Mucosa of gallbladder (tissue), 1 donor: ENCODE measurements at regions not wholly inside any gene's neighbourhood (a gene's known extent, or its start where the extent isn't known, plus 50 kb on each side); places are given as distances from the start of the nearest gene placed in this dataset.
"Not testable (repeated sequence)": the region's sequence is repeated elsewhere in the genome, so short reads cannot be mapped to it uniquely, and the experiment has no call there.

Experiments
- DNase-seq: peaks from one replicate; pipeline ENCODE4 v3.0.0-alpha.2; 2020; ENCODE audit warnings: low spot score
- donor health status: DM: no; HTN: no; CAD: no.

DNA sequence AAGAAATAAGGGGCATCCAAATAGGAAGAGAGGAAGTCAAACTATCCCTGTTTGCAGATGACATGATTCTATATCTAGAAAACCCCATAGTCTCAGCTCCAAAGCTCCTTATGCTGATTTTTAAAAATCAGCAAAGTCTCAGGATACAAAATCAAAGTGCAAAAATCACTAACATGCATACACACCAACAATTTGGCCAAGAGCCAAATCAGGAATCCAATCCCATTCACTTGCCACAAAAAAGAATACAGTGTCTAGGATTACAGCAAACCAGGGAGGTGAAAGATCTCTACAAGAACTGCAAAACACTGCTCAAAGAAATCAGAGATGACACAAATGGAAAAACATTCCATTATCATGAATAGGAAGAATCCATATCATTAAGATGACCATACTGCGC lies 155.8 kb upstream of the ARHGAP42 start:
- DNase-seq: not testable (repeated sequence)

DNA sequence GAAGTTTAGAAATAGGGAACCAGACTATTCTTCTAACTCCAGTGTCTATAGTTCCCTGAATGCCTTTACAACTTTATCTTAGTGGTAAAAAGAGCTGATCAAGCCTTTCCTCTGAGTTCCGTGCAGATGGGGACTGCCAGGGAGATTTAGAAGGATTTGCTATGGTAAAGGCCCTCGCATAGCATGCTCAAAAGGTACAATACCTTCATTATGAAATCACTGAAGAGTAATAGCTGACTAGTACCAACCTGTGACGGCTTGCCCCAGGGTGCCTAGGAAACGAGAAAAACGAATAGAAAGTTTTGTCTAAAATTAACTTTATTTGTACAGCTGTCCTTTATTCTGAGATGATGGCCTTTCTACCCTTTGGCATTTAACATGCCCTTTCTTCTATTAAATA lies 150.1 kb upstream of the ARHGAP42 start:
- DNase-seq: no peak

DNA sequence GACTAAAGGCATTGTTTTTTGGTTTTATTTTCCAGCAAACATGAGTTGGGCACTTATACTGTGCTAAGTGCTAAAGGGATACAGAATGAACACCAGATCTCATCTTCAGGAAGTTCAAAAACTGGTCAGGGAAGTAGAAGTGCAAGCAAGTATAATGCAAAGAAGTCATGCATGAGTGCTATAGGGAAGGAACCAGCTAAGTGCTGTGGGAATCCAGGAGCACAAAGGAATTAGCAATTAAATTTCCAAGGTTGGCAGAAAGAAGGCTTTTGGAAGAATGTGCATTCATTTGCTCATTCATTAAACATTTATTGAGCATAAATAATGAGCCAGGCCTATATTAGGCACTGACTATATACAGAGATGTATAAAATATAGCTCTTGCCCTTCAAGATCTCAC lies 143.7 kb upstream of the ARHGAP42 start:
- no peak for DNase-seq

DNA sequence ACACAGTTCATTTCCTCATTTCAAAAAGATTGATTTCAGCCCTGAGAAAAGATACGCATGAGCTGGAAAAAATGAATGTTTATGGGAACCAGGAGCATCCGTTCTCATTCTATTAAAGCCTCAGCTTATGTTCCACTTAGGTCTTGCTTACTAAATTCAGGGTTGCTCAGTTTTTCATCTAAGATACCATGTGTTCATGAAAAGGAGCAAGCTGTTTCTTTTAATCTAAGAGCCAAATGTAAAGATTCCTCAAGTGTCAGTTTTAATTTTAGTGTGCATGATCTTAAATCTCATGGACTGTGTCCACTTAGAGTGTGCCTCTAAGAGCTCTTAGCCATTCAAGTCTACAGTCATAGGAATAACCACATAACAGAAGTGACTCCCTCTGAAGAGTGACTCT lies 141.5 kb upstream of the ARHGAP42 start:
- DNase-seq: no peak

DNA sequence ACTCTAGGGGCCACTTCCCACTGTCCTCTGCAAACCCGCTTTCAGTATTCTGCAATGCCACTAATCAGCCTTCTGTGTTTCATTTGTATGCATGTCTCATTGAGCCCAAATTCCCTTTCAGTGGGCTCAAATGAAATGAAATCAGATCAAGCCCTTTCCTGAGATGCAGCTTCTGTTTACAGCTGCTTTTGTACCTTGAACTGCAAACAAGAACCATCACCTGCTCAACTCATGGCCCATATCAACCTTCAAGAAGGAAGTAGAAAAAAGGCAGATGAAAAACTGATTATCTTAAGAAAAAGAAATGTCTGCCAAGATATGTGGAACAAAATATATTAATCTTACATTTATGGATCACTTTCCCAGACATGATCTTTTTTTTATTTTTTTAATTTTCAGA lies 141.1 kb upstream of the ARHGAP42 start:
- DNase-seq: no peak

DNA sequence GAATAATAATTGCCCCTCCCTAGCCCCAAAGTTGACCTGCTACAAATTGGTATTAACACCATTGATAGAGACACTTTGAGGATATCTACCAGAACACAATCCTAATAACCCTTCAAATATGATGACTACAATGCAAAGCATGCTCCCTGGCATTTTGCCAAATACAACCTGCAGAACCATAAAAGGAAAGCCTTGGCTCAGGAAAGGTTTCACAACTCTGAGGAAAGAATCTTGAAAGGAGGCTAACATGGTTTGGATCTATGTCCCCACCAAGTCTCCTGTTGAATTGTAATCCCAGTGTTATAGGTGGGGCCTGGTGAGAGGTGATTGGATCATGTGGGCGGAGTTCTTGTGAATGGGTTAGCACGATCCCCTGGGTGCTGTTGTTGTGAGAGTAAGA lies 140.4 kb upstream of the ARHGAP42 start:
- peak; percentile 39 for DNase-seq

DNA sequence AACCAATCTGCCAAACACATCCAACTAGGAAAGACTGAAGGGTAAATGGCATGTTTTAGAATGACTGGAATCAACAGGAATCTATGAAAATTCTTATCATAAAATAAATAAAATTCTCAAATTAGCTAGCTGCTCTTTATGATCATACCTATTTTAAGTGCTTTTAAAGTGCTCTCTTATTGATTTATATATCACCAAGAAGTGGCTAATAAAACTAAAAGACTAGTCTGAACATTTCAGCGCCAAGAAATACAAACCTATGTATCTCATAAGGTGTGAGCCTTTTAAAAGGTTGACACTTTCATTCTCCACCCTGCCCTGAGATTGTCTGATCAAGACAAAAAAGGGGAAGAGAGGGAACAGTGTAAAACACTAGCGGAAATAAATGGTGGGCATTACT lies 136.8 kb upstream of the ARHGAP42 start:
- no peak for DNase-seq

DNA sequence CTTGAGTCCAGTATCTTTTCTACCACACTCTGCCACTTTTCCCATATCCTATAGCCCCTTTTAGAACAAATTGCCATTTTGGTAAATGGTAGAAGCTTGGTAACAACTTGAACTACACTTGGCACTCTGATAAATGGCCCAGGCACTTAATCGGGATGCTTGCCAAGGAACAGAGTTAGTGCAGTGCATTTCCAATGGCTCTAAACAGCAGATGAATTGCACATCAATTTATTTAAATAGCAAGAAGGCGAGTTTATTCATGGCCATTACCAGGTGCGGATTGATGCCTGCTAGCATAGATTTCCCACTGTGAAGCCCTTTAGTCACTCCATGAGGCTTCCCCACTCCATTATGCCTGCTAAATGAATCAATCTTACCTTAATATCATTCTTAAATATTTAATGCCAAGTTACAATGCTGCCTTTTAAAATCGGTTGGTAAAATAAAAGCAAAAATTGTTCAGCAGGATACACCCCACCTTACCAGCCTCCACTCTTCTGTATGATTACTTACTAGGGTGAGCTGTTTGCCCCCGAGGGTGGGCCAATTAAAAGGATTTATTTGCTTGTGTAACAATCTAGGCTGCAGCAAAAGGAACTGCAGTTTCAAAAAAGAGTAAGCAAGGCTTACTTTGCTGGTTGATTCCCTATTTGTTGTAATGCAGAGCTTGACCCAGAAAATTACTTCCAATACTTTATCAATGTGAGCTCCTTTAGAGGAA lies 136.0 kb upstream of the ARHGAP42 start:
- DNase-seq: no peak

DNA sequence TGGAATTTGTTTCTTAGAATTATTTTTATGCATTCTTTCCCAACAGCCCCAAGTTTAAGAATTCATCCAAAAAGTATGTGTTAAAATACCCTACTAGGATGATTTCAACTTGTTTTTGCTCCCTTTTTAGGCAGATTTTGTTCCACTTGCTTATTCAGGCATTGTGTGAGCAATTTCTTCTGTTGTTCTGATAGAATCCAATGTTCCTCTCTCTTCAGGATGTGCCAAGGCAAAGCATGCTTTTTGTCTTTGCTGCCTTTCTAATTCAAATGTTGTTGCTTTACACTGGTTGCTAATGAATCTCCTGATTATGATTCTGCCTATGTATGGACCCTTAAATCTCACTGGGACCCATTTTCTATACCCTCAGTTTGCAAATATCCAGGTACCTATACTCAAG lies 131.2 kb upstream of the ARHGAP42 start:
- no peak for DNase-seq

DNA sequence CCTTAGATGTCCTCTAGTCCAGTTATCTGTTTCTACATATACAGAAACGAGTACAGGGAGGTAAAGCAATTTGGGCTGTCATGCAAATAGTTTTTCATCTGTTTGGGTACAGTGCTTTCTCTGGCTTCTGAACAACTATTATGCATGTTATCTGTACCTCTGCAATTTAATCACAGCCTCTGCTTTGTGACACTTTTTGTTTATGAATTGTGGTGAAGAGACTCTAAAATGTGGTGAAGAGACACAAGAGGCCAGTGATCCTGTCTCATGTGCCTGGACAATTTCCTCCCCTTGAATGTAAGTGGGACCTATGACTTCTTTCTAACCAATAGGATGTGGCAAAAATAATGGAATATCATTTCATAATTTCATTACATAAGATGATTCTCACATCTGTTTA lies 130.3 kb upstream of the ARHGAP42 start:
- DNase-seq: no peak

DNA sequence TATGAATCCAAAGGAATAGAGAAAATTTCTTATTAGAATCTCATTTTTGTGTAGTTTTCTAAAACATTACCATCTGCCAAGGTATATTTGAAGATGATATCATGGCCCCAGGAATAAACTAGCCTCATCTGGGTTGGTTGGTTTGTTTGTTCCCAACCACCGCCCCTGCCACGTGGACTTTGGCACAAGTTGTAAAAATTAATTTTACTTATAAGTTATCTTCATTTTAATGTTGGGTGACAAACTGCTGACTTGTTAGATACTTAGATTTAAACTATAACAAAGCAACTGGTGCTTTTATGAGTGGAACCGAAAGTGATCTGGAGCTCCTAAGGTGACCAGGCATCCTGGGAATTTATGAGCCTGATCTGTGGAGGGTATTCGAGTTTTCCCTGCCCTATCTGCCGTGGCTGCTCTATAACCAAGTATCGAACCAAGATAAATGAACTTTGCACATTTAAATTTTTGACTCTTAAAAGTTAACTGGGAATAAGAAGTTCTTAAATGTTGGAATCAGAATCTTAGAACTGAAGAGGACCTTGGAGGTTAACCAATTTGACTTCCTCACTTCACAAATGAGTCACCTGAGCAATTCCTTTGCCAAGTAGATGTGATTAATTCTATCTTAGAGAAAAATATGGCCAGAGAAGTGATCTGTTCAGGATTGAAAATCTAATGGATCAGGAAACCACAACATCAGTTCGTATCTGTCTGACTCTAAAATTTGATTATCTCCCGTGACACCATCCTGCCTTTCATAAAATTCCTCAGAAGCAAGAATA lies 129.1 kb upstream of the ARHGAP42 start:
- no peak for DNase-seq

DNA sequence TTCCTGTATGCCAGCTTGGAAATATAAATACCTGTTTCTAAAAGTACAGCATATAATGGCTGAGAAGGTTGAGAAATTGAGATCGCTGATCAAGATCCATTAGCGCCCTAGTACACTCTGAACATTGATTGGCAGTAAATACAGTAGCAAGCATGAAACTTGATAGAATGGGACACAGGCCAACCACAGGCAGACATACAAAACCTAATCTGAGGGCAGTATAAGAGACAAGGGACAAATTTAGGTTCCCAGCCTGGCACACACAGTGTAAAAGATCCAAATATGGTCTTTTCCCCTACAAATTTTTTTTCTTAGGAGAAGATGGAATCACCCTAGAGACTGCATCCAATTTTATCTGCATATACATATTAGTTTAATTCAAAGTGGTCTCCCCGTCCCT lies 126.5 kb upstream of the ARHGAP42 start:
- no peak for DNase-seq

DNA sequence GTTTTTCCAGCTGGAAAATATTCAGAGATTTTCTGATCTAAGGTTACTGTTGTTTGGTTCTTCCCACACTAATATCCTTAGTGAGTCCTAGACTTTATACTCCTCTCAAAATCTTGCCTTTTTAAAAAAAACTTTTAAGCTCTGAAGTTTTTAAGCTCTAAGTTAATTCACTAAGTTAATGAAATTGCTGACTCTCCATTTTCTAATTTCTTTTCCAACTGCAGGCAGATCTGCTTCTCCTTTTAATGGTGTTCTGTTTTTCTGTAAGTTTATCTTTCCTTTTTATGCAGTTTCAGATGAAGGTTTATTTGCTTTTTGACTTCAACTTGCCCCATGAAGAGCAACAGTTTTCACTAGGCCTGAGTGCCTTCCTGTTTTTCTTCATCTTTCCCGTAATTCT lies 125.8 kb upstream of the ARHGAP42 start:
- no peak for DNase-seq

DNA sequence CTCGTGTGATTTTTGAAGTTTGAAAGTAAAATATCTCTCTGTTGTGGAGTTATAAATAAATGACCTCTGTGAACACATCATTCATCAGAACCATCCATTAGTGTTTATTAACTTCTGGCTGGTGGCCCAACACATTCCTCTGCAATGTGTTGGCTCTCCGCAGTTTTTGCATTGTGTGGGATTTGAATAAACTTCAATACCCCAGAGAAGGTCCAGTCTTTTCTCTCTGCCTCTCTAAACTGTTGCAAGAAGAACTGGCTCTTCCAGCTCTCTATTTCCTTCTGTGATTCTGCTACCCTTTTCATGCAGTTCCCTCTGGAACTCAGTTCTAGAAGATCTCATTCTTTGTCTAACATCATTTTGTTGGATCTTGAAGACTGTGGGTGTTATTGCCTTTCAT lies 125.0 kb upstream of the ARHGAP42 start:
- DNase-seq: peak; percentile 65

DNA sequence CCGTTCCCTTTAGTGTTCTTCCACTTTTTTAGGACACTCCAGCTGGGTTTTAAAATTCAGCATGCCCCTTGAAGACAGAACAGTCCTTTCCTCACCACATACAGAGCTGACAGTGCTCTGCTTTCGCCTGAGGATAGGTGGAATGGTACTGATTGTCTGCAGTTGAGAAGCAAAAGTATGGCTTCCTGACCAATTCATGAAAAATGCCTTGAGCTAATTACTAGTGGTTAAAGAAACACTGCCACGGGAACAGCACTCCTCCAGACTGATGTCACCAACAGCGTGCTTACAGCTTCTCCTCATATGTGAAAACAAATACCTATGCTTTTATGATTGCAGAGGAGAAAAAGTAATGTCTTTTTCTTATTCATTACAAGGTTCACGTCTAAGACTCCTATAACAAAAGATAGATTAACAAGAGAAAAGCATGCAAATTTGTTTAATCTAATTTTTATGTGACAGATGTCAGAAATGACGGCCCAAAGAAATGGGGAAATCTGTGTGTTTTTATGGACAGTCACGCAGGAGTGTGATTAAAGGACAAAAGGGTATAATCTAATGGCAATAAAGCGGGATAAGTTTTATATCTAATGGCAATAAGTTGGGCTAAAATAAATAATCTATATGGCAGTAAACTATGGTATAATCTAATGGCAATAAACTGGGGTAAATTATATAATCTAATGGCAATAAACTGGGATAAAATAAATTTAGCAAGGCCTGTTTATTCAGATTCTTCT lies 123.4 kb upstream of the ARHGAP42 start:
- no peak for DNase-seq

DNA sequence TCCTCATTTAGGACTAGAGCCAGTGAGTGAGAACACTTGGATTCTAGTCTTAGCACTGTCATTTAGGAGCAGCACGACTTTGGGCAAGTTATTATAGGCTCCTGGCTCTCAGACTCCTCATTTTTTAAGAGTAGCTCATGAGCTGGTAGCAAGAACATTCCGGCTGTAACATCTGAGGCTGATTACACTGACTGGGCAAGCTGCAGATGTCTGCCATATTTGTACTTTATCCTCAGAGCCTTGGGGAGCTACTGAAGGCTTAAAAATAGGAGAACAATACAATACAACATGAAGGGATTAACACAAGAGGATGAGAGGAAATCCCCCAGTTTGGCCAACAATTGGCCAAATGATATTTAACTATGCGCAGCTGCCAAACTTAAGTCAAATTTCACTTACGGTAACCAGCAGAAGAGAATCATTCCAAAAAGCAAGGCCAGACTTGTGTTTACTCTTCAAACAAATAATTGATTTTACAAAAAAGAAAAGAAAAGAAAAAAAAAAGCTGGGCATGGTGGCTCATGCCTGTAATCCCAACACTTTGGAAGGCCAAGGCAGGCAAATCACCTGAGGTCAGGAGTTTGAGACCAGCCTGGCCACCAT lies 113.1 kb upstream of the ARHGAP42 start:
- DNase-seq: no peak

DNA sequence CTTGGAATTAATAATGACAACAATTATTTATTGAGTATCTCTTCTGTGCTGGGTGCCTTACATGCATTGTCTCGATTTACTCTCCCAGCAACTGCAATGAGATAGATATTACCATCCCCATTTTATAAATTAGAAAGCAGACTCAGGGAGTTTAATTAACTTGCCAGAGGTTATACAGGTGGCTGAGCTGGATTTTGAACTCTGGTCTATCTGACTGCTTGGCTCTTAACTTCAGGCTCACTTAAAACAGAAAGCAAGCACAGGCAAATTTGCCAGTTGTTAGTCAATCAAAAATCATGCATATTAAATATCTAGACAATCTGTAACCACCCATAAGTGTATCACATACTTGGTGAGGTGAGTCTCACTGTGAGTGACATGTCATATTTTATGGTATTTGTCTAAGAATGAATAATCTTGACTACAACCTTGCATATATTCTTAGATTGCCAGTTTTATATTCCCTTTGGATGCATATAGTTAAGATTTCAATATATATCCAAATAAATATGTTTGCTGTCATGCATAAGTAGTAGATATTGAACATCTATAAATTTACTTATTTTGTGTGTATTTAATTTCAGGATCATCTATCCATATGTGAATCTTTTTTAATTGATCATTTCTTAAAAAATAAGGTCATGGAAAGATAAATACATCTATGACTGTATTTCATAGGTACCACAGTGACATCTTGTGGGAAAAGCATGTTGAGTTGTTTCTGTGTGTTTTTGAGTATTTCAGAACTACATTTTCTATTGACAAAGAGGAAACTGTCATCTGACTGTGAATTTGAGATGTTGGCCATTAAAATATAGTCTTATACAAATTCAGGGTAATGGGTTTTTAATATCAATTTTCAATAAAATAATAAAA lies 112.0 kb upstream of the ARHGAP42 start:
- no peak for DNase-seq

DNA sequence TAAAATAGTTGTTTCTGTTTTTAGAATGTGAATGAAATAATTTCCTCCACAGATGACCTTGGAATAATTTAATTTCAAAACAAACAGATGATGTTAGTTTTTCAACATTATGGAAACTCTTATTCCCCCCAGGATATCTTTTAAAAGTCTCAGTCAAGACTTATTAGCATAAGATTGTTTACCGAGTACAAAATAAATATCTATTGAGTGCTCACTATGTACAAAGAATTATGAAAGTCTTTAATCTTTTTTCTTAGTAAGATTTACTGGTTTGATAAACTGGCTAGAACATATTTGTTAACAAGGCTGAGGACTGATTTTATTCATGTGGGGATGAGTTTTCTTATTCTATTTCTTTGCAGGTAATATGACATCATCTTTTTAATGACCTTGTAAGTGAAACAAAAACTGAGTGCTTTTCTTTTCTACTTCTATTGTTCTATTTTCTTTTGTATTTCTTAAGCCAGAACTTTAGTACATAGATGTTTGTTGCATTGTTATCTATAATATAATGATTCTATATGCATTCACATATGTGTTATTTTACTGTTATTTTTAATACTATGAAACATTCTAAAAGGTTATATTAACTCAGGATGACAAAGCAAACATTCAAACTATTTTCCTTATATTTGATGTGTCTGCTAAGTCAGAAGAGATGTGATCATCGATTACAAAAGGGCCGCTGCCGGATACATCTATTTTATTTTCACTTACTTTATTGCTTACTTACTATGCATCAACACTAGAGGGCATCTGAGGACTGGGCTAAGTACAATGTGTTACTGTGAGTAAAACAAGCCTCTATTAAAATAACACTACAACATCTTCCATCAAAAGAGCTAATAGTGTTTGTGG lies 111.0 kb upstream of the ARHGAP42 start:
- peak; percentile 12 for DNase-seq

DNA sequence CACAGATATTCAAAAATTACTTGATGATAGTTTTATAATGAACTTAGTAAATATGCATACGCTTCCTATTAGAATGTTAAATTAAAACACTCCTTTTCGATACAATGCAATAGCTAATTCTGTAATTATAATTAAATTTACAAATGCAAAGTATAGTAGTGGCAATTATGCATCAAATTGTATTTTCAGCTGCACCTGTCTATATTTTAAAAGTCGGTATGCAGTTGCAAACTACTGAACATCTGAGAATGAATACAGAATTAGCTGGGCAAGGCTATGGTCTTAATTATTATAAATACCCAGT lies 110.4 kb upstream of the ARHGAP42 start:
- no peak for DNase-seq

DNA sequence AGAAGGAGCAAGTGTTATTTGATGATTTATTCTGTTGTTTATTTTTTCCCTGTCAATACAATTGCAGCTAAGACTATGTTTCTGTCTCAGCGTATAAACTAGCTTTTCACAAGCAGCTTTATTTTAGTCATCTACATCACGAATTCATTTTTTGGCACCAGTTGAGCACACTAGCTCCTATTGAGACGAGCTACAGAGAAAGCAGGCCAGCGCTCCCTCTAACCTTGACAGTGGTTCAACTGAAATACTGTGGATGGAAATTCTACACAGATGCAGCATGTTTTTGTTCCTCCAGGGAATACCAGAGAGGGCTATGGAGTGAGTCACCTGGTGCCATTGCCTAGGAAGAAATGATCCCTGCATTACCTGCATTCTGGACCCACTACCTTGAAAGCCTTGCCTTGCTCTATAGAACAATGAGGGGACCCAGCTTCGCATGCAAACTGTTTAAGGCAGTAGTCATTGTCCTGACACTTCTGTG lies 108.2 kb upstream of the ARHGAP42 start:
- no peak for DNase-seq

DNA sequence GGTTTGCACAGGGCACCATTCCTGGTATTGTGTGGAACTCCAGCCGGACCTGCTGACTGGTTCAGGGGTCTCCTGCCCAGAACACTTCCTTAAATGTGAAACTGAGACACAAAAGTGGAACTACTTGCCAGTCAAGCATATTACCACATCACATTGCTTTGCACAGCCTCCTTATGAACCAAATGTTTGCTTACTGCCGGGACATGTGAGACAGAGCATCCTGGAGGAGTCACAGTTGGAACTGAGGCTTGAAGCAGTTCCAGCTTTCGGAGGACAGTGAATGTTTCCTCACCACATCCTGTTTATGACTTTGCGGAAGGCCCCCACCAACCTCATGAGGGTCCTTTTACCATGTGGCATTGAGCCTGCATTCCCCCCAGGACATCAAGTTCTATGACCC lies 105.8 kb upstream of the ARHGAP42 start:
- DNase-seq: no peak
